Mesodermal cell (in vitro differentiated cells): ENCODE measurements at regions not wholly inside any gene's neighbourhood (a gene's known extent, or its start where the extent isn't known, plus 50 kb on each side); places are given as distances from the start of the nearest gene placed in this dataset.
"Not testable (repeated sequence)": the region's sequence is repeated elsewhere in the genome, so short reads cannot be mapped to it uniquely, and the experiment has no call there.

ENCODE experiments used
- H3K27ac ChIP-seq: 2 replicates; pipeline ENCODE4 v1.7.0; 2013; ENCODE audit warnings: mild to moderate bottlenecking, low read depth, low read length, moderate library complexity; ENCODE audit not compliant: severe bottlenecking
- H3K36me3 ChIP-seq: 2 replicates; pipeline ENCODE4 v1.7.1; 2013; ENCODE audit warnings: mild to moderate bottlenecking, low read length, moderate library complexity; ENCODE audit not compliant: control insufficient read depth, insufficient read depth
- H3K4me1 ChIP-seq: one replicate; pipeline ENCODE4 v1.7.1; 2013; ENCODE audit warnings: mild to moderate bottlenecking, low read length; ENCODE audit not compliant: insufficient read depth, control insufficient read depth, poor library complexity, severe bottlenecking
- H3K4me3 ChIP-seq: 2 replicates; pipeline ENCODE4 v1.7.0; 2013; ENCODE audit warnings: low read length, control low read depth, mild to moderate bottlenecking; ENCODE audit not compliant: insufficient read depth, poor library complexity, severe bottlenecking; ENCODE audit errors: extremely low read depth
- H3K9me3 ChIP-seq: 2 replicates; pipeline ENCODE4 v1.7.1; 2013; ENCODE audit warnings: mild to moderate bottlenecking, low read length, moderate library complexity; ENCODE audit not compliant: control insufficient read depth
- WGBS, 2 experiments: methylation state at CpG; one replicate each; pipeline ENCODE4 v1.1.5; 2013; ENCODE audit warnings: missing lambda C conversion rate in 2 of 2; ENCODE audit not compliant: insufficient coverage in 2 of 2; 5-methylcytosine and 5-hydroxymethylcytosine counted together

DNA sequence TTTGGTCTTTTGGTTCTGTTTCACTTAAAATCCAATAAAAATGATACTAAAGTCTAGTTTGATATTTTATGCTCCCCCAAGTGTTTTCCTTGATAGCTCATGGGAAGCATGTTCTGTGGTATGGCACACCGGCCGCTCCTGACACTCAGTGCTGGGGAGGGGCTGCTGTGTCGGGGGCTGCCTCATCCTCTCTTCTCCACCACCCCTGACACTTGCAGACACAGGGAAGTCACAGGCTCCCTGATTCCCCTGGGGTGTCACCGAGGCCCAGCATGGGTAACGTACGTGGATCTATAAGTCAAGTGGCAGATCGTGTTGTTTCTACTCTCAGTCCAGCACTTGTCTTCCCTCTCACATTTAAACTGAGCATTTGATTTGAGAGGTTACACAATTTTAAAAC is 508.6 kb downstream of the TNS3 start:
- 90 to 100% methylated on average over 2 to 3 of the region's 7 CpGs for WGBS, 2 experiments
- Histone ChIP-seq H3K9me3 (no peaks in the 10 kb centered on the region), H3K4me3 (no peak overlapping the region), H3K27ac (no peak overlapping the region), H3K36me3 (no peaks in the 10 kb centered on the region), H3K4me1 (peaks cover 10% of the 10 kb centered on the region)

DNA sequence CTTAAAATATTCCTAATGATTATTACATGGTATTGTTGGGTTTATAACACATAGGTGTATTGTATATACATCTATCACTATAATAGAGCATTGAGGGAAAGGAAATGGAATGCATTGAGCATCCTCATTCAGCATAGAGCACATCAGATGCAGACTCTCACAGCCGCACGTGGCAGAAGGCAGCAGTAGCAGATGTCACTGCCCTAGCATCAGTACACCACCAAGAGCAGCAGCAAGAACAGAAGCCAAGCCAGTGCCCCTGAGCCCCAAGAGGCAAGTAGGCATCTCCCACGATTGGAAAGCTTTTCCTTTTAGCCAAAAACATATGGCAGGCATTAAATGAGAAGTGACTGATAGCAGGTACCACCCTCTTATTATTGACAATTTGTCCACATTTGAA is 510.0 kb downstream of the TNS3 start:
- Histone ChIP-seq H3K36me3 (no peaks in the 10 kb centered on the region), H3K27ac (no peak overlapping the region), H3K4me3 (no peak overlapping the region), H3K9me3 (no peaks in the 10 kb centered on the region), H3K4me1 (peaks cover 15% of the 10 kb centered on the region)
- 100% methylated on average over 1 of the region's 3 CpGs; no CpG with 5 or more reads in 1 of the 2 experiments for WGBS, 2 experiments

DNA sequence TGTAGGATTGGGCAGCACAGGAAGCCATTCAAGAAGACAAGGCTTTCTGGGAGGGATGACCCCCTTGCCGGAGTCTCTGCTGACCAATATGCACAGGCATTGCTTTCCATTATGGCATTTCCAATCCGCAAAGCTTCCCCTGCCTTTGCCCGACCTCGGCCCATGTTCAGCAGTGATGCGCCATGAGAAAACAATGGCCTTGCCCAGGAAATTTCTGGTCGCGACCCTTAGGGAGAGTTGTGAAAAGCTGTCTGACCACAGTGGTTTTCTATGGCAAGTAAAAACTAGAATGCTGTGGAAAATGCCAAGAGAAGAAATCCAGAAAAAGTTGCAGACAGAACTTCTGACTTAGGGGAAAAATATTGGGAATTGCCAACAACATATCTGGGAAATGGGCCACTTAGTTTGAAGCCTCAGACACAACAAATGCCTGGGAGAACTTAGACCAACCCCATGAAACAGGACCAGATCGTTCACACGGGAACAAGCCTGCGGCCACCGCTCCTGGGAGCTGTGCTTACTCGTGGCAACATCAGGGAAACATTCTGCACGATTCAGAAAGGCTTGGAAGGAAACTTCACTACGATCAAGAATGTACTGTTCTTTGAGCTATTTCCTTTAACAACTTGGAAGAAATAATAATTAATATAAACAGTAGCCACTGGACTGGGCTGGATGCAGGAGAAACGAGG is 512.4 kb downstream of the TNS3 start:
- Histone ChIP-seq H3K4me3 (no peak overlapping the region), H3K36me3 (no peaks in the 10 kb centered on the region), H3K27ac (no peak overlapping the region), H3K4me1 (peaks cover 7% of the 10 kb centered on the region), H3K9me3 (no peaks in the 10 kb centered on the region)
- WGBS, 2 experiments, result 92 to 97% methylated on average over 13 of the region's 15 CpGs

DNA sequence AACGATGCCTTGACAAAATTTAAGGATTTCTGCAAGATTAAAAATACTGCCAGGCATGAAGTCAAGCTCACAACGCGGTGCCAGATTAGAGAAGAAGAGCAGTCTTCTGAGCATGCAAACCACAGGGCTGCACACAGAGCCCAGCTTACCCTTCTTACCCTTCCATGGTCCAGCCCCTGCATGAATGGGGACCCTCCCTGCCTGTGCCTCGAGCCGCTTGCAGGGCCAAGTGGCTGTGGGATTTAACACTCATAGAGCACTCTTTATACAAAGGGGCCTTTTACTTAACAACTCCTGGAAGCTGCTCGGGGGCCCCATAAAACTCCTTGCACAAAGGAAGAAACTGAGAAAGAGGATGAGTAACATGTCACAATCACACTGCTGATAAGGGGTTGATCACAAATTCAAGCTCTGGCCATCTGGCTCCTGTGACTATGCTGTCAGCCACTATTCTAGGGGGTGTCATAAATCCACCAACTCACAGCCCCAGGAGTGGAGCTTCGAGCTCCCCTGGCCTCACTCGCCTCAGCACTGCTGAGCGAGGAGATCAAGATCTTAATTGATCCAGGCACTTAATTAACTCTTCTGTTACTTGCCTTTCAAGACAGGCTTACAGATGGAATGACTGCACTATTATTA is 514.8 kb downstream of the TNS3 start:
- 76 to 86% methylated on average over 8 of the region's 9 CpGs for WGBS, 2 experiments
- peak overlapping the region; percentile 63 for H3K27ac ChIP-seq
- no peak overlapping the region for H3K4me3 ChIP-seq
- no peaks in the 10 kb centered on the region for H3K9me3 ChIP-seq
- peaks cover 7% of the 10 kb centered on the region for H3K4me1 ChIP-seq
- no peaks in the 10 kb centered on the region for H3K36me3 ChIP-seq

DNA sequence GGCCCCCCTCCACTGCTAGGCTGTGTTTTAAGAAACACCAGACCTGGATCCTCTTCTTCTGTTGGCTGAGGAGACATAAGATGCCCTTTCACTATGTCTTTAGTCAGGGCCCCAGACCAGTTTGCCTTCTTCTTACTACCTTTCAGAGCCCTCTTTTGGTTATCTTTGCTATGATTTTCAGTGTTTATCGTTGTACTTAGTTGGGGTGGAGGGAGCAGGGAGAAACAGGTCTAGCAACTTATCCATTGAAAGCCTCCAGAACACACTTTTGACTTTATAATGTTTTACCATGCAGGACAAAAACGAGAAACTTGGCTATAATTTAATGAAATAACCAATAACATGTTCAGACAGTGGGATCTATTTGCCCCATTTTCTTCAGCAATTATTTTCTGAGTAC is 525.2 kb downstream of the TNS3 start:
- no peak overlapping the region for H3K4me3 ChIP-seq
- no peaks in the 10 kb centered on the region for H3K36me3 ChIP-seq
- WGBS, 2 experiments, result no CpG with 5 or more reads among the region's 2 CpGs
- H3K9me3 ChIP-seq, result no peaks in the 10 kb centered on the region
- H3K4me1 ChIP-seq, result no peaks in the 10 kb centered on the region
- no peak overlapping the region for H3K27ac ChIP-seq

DNA sequence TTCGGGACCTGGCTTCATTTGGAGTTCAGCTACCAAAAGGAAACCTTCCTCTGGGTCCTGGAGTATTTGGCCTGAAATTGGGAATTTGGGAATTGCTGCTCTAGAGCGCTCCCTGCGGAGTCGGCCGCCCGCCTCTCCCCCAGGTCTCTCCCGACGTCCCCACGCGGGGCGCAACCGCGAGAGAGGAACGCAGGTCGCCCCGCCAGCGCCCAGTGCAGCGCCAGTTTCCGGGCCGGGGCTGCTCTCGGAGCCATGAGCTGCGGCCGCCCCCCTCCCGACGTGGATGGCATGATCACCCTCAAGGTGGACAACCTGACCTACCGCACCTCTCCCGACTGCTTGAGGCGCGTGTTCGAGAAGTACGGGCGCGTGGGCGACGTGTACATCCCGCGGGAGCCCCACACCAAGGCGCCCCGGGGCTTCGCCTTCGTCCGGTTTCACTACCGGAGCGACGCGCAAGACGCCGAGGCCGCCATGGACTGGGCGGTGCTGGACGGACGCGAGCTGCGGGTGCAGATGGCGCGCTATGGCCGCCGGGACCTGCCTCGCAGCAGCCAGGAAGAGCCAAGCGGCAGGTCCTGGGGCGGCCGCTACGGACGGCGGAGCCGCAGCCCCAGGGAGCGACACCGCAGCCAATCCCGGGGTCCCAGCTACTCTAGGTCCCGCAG is 529.2 kb downstream of the TNS3 start:
- H3K4me3 ChIP-seq, H3K27ac ChIP-seq, H3K36me3 ChIP-seq, H3K4me1 ChIP-seq, H3K9me3 ChIP-seq: not testable (repeated sequence)
- 97 to 99% methylated on average over 11 to 47 of the region's 70 CpGs for WGBS, 2 experiments

DNA sequence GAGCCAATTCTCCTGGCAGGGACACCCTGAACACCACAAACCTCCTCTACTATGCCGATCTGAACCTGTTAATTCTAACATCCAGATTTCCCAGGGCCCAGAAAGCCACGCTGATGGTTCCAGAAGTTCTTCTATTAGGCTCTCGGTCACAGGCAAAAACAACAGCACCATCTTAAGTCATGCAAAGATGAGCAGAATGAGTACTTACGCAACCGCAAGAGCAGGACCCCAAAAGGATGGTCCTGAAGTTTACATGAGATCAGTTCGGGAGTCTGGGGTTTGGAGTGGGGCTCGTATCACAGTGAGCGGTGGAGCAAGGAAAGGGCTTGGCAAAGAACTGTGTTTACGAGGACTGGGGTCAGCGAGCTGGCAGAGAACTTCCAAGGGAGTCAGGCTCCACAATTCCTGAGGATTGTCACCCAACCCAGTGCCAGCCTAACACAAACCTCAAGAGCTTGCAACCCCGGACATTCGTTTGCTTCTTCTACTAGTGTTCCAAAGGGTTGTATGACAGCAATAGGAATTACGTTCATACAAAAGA is 532.6 kb downstream of the TNS3 start:
- no peak overlapping the region for H3K4me3 ChIP-seq

DNA sequence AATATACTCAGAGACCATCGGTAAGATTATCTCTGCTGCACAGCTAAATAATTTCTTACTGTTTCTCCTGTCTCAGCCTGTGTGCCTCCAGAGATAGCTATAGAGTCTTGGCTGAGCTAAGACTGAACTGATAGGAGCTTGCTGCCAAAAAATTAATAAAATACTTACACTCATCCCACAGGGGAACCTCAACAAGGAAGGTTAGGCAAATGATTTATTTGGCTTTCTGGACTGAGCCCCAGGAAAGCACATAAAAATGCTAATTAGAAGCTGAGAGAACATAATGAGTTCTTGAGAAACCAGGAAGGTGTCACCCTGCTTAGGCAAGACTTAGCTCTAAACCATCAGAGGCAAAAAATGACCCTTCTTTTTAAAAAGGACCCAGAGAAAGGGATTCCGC is 534.5 kb downstream of the TNS3 start:
- no peak overlapping the region for H3K4me3 ChIP-seq
- 83 to 100% methylated on average over 1 of the region's 2 CpGs for WGBS, 2 experiments

More for the DNA sequence above, 532.6 kb downstream of the TNS3 start:
- H3K27ac ChIP-seq, result no peak overlapping the region
- H3K36me3 ChIP-seq, result no peaks in the 10 kb centered on the region
- peaks cover 25% of the 10 kb centered on the region for H3K4me1 ChIP-seq
- WGBS, 2 experiments, result 90 to 95% methylated on average over 8 to 10 of the region's 13 CpGs
- H3K9me3 ChIP-seq, result no peaks in the 10 kb centered on the region

DNA sequence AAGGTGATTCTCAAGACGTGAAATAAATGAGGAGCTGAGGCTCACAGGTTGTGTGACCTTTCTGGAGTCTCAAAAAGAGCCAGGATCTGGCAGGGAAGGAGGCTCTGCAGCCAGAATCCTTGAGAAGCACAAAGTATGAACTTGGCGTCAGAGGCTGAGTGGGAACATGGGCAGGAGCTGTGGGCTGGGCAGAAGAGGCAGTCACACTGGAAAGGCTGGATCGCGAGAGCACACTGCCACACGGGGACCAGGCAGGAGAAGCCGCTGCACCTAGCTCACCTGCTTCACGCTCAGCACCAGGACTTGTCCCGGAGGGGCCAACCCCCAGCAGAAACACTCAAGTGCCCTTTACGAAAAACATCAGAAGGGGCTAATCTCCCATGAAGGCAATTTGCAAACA is 535.0 kb downstream of the TNS3 start:
- no peak overlapping the region for H3K4me3 ChIP-seq
- WGBS, 2 experiments, result 88 to 91% methylated on average over 8 to 9 of the region's 9 CpGs
- H3K36me3 ChIP-seq, result no peaks in the 10 kb centered on the region
- H3K4me1 ChIP-seq, result peaks cover 27% of the 10 kb centered on the region
- no peaks in the 10 kb centered on the region for H3K9me3 ChIP-seq
- peak overlapping the region; percentile 36 for H3K27ac ChIP-seq

More for the DNA sequence above, 534.5 kb downstream of the TNS3 start:
- no peaks in the 10 kb centered on the region for H3K36me3 ChIP-seq
- peak overlapping the region; percentile 36 for H3K27ac ChIP-seq
- no peaks in the 10 kb centered on the region for H3K9me3 ChIP-seq
- H3K4me1 ChIP-seq, result peaks cover 27% of the 10 kb centered on the region

DNA sequence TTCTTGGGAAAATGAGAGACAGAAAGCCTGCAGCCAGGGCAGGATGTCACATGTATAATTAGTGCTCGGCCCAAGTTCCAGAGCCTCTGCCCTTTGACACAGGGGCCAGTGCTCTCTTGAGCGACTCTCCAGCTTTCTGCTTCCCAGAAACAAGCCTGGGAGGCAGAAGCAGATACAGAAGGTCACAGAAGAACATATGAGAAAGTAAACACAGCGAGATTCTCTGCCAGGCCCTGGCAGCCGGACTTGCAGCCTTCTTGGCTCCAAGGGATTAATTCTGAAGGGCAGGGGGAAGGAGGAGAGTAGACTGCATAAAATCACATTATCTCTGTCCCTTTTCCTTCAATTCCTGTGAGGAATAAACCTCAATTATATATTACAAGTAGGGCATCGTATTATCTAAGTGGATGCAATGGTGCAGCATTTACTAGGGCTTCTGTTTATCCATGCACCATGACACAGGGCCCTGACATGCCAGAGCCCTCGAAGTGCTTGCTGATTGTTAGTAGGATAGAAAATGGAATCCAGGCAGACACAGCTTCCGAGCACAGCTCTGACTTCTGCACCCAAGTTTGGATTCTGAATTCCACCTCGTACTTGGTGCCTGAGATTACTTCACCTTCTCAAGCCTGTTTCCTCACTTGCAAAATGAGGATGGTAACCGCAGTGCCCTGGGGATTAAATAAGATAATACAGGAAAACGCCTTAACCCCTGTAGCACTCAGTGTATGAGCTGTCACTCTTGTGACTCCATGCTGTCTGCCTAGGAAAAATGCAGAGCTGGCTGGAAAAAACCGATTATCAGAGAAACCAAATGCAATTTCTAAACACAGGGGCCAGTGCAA is 536.5 kb downstream of the TNS3 start:
- H3K4me1 ChIP-seq, result peaks cover 27% of the 10 kb centered on the region
- H3K4me3 ChIP-seq, result no peak overlapping the region
- H3K9me3 ChIP-seq, result no peaks in the 10 kb centered on the region
- no peaks in the 10 kb centered on the region for H3K36me3 ChIP-seq
- peak overlapping the region; percentile 88 for H3K27ac ChIP-seq
- 80 to 86% methylated on average over 9 of the region's 11 CpGs for WGBS, 2 experiments
